Loucy (cell line): ENCODE measurements at regions not wholly inside any gene's neighbourhood (a gene's known extent, or its start where the extent isn't known, plus 50 kb on each side); places are given as distances from the start of the nearest gene placed in this dataset.

ENCODE experiments used
- H2AFZ ChIP-seq: fragments of 200-600 bp; sonication (generic); 2 replicates; pipeline ENCODE4 v1.6.0; 2016; ENCODE audit warnings: antibody characterized with exemption, mild to moderate bottlenecking, low read length, moderate library complexity
- H3F3A ChIP-seq: fragments of 200-600 bp; 2 replicates; pipeline ENCODE4 v1.6.0; 2016; ENCODE audit warnings: antibody characterized with exemption, low read depth, mild to moderate bottlenecking
- H3K27me3 ChIP-seq: fragments of 200-600 bp; sonication (generic); 2 replicates; pipeline ENCODE4 v1.6.1; 2014; ENCODE audit warnings: low read length, mild to moderate bottlenecking; ENCODE audit not compliant: insufficient read depth, poor library complexity, severe bottlenecking
- H3K36me3 ChIP-seq: fragments of 200-600 bp; sonication (generic); 2 replicates; pipeline ENCODE4 v1.6.1; 2016; ENCODE audit warnings: low read length; ENCODE audit not compliant: insufficient read depth
- H3K4me1 ChIP-seq: fragments of 200-600 bp; sonication (generic); 2 replicates; pipeline ENCODE4 v1.5.1; 2014; ENCODE audit warnings: low read length, mild to moderate bottlenecking; ENCODE audit not compliant: insufficient read depth, poor library complexity, severe bottlenecking
- H3K4me2 ChIP-seq: fragments of 200-600 bp; sonication (generic); 2 replicates; pipeline ENCODE4 v1.6.0; 2014; ENCODE audit warnings: antibody characterized with exemption, low read length, low read depth, mild to moderate bottlenecking; ENCODE audit not compliant: poor library complexity, severe bottlenecking
- H3K4me3 ChIP-seq: fragments of 200-600 bp; sonication (generic); 2 replicates; pipeline ENCODE4 v1.5.1; 2014; ENCODE audit warnings: low read length, mild to moderate bottlenecking, mixed read lengths; ENCODE audit not compliant: poor library complexity, severe bottlenecking
- H3K79me2 ChIP-seq: fragments of 200-600 bp; sonication (generic); 2 replicates; pipeline ENCODE4 v1.6.1; 2014; ENCODE audit warnings: low read length; ENCODE audit not compliant: insufficient read depth
- H3K9ac ChIP-seq: fragments of 200-600 bp; sonication (generic); 2 replicates; pipeline ENCODE4 v1.6.0; 2014; ENCODE audit warnings: mild to moderate bottlenecking, low read depth, low read length, moderate library complexity; ENCODE audit not compliant: poor library complexity, severe bottlenecking
- H3K9me2 ChIP-seq: fragments of 200-600 bp; sonication (generic); replicated peaks from 2 replicates; pipeline ENCODE4 v1.6.1; 2016; ENCODE audit warnings: low read depth, low read length, mixed read lengths
- H3K9me3 ChIP-seq: fragments of 200-600 bp; sonication (generic); 2 replicates; pipeline ENCODE4 v1.6.1; 2014; ENCODE audit warnings: mild to moderate bottlenecking, antibody characterized with exemption, low read length, low read depth; ENCODE audit not compliant: insufficient read depth
- H4K20me1 ChIP-seq: fragments of 200-600 bp; sonication (generic); 2 replicates; pipeline ENCODE4 v1.6.0; 2014; ENCODE audit warnings: antibody characterized with exemption, low read length, mild to moderate bottlenecking; ENCODE audit not compliant: insufficient read depth, poor library complexity, severe bottlenecking
- CTCF ChIP-seq: fragments of 200-600 bp; sonication (generic); conservative IDR thresholded peaks from 2 replicates; pipeline ENCODE4 v1.5.1; 2014; ENCODE audit warnings: mild to moderate bottlenecking, antibody characterized with exemption, low read length
- EZH2phosphoT487 ChIP-seq: fragments of 200-600 bp; IDR thresholded peaks from 2 replicates; pipeline ENCODE4 v1.6.1; 2018; ENCODE audit warnings: antibody characterized with exemption, mild to moderate bottlenecking, moderate library complexity, borderline replicate concordance

- Histone ChIP-seq H3K36me3 (no peaks in the 10 kb centered on the region), H2AFZ (no peak overlapping the region), H3K79me2 (no peaks in the 10 kb centered on the region), H3K4me2 (no peak overlapping the region), H4K20me1 (no peaks in the 10 kb centered on the region), H3K9me2 (no peaks in the 10 kb centered on the region), H3K4me1 (no peaks in the 10 kb centered on the region), H3K27me3 (no peaks in the 10 kb centered on the region), H3F3A (no peaks in the 10 kb centered on the region), H3K9ac (no peak overlapping the region), H3K4me3 (no peak overlapping the region), H3K9me3 (no peaks in the 10 kb centered on the region)
- TF ChIP-seq EZH2phosphoT487 (no peak), CTCF (no peak)
These were observed 125.0 kb upstream of the ID4 start for GRCh38 chr6:19712012-19712688.

GRCh38 chr6:19712998-19713397, 124.2 kb upstream of the ID4 start:
- no peaks in the 10 kb centered on the region for H3K9me2 ChIP-seq
- H3K4me2 ChIP-seq: no peak overlapping the region
- no peak overlapping the region for H3K4me3 ChIP-seq
- no peaks in the 10 kb centered on the region for H3K27me3 ChIP-seq
- no peak overlapping the region for H2AFZ ChIP-seq
- H3K36me3 ChIP-seq: no peaks in the 10 kb centered on the region
- H3K9ac ChIP-seq: no peak overlapping the region
- no peaks in the 10 kb centered on the region for H3K79me2 ChIP-seq
- H4K20me1 ChIP-seq: no peaks in the 10 kb centered on the region
- H3K9me3 ChIP-seq: no peaks in the 10 kb centered on the region
- no peak for TF ChIP-seq EZH2phosphoT487
- no peaks in the 10 kb centered on the region for H3F3A ChIP-seq
- H3K4me1 ChIP-seq: no peaks in the 10 kb centered on the region

- no peaks in the 10 kb centered on the region for H3K4me1 ChIP-seq
- H3K9me3 ChIP-seq: no peaks in the 10 kb centered on the region
- no peaks in the 10 kb centered on the region for H3K79me2 ChIP-seq
- no peaks in the 10 kb centered on the region for H3F3A ChIP-seq
- H3K4me2 ChIP-seq: no peak overlapping the region
- H3K9me2 ChIP-seq: no peaks in the 10 kb centered on the region
- no peaks in the 10 kb centered on the region for H4K20me1 ChIP-seq
- no peak overlapping the region for H2AFZ ChIP-seq
- TF ChIP-seq CTCF: no peak
- no peak for TF ChIP-seq EZH2phosphoT487
- H3K36me3 ChIP-seq: no peaks in the 10 kb centered on the region
- H3K27me3 ChIP-seq: no peaks in the 10 kb centered on the region
- H3K9ac ChIP-seq: no peak overlapping the region
- no peak overlapping the region for H3K4me3 ChIP-seq
These were observed 123.8 kb upstream of the ID4 start for GRCh38 chr6:19713411-19713810.

- H3K36me3 ChIP-seq: no peaks in the 10 kb centered on the region
- no peak overlapping the region for H3K4me3 ChIP-seq
- no peak for TF ChIP-seq CTCF
- no peak for TF ChIP-seq EZH2phosphoT487
- no peaks in the 10 kb centered on the region for H3K79me2 ChIP-seq
- no peak overlapping the region for H2AFZ ChIP-seq
- no peaks in the 10 kb centered on the region for H3K4me1 ChIP-seq
- no peak overlapping the region for H3K4me2 ChIP-seq
- no peaks in the 10 kb centered on the region for H3F3A ChIP-seq
- H3K9me3 ChIP-seq: no peaks in the 10 kb centered on the region
- H4K20me1 ChIP-seq: no peaks in the 10 kb centered on the region
- no peak overlapping the region for H3K9ac ChIP-seq
- H3K9me2 ChIP-seq: no peaks in the 10 kb centered on the region
- H3K27me3 ChIP-seq: no peaks in the 10 kb centered on the region
These were observed 123.2 kb upstream of the ID4 start for GRCh38 chr6:19713984-19714383.
